HG03103 (cell line): ENCODE measurements at regions not wholly inside any gene's neighbourhood (a gene's known extent, or its start where the extent isn't known, plus 50 kb on each side); places are given as distances from the start of the nearest gene placed in this dataset.
"Not testable (repeated sequence)": the region's sequence is repeated elsewhere in the genome, so short reads cannot be mapped to it uniquely, and the experiment has no call there.

Source experiments
- ATAC-seq: cut with Tn5 transposase; IDR thresholded peaks from one replicate; pipeline ENCODE4 v1.9.1; 2021; ENCODE audit warnings: low read depth; ENCODE audit not compliant: unreplicated experiment

DNA sequence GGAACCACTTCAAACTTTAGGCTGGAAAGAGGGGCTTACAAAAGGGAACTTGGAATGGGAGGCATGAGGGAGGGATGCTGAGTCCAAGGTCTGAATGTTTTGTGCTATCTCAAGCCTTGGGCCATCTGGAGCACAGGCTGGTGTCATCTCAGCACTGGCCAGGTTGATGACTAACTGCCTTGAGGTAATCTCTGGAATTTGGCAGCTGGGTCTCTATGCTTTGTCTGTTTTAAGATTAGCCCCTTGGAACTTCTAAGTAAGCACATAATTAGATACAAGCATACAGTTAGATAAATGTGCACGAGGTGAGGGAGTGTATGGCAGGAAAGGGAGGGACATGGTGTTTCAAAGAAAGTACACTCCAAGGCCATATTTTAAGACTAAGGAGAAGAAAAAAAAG lies 252.4 kb upstream of the CCDC54 start:
- no peak for ATAC-seq

DNA sequence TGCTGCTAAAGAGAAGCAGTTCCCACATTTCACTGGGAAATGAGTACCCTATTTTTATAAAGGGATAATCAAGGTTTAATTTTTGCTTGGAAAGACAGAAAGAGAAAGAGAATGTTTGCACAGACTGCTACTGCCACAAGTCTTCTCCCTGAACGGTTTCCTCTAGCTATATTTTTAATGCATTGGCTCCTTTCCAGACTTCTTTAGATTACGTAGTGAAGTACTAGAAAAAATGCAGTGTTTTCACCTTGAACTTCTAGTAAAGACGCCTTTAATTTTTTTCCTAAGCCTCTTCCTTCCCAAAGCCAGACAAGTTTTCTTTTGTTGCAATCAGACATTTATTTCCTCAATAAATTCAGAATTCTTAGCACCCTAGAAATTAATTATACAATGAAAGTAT lies 248.3 kb upstream of the CCDC54 start:
- no peak for ATAC-seq

DNA sequence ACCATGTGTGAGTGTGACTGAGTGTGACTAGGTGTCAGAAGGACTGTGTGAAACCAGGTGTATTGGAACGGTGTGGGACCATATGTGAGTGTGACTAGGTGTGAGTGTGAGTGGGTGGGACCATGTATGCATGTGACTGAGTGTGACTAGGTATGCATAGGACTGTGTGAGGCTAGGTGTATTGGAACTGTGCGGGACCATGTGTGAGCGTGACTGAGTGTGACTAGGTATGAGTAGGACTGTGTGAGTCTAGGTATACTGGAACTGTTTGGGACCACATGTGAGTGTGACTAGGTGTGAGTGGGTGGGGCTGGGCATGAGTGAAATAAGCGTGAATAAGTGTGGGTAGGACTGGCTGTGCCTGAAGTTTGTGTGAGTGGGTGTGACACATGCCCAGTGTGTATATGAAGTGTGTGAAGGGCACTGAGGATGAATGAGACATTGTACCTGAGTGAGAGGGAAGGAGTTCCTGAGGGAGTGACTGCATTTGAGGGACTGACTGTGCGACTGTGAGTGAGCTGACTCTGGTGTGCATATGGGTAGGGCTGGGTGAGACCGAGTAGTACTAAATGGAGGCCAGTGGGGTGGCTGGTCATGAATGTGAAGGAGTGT lies 247.0 kb upstream of the CCDC54 start:
- no peak for ATAC-seq

DNA sequence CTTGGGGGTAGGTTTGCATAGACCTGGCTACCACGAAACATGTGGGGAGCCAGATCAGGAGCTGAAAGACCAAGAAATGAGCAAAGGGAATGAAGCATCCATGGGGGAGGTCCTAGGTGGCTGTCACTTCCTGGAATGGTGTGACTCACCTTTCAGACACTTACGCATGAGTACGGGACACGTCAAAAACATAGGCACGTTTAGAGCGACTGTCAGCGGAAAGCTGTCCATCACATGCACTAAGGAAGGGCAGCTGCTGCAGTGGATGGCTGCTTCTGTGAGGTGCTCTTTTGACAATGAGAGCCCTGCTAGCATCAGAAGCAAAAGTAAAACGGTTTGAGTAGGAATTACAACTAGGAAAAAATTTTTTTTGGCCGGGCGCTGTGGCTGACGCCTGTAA lies 244.6 kb upstream of the CCDC54 start:
- no peak for ATAC-seq

DNA sequence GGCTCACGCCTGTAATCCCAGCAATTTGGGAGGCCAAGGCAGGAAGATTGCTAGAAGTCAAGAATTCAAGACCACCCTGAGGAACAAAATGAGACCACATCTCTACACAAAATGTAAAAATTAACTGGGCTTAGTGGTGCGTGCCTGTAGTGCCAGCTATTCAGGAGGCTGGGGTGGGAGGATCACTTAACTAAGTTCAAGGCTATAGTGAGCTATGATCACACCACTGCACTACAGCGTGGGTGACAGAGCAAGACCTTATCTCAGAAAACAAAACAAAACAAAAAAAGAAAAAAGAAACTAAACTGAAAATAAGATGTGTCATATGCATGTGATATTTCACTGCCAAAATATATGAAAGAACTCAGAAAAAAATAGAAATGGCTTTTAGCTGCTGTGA lies 243.3 kb upstream of the CCDC54 start:
- ATAC-seq: no peak

DNA sequence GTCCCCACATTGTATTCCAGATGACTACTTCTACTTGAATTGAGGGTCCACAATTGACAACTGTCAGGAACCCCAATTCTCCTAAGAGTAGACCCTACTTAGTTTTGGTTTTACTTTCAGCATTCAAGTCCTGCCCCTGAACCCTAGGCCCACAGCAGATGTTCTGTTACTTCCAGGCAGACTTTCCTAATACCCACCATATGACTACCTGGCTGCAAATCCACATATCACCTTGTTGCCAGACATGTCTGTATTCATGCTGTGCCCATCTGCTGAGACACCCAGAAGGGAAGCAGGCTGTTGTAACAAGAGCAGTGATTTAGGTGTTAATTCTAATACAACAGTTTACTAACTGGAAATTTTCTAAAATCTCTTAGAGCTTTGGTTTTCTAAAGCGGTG lies 235.1 kb upstream of the CCDC54 start:
- ATAC-seq: no peak

DNA sequence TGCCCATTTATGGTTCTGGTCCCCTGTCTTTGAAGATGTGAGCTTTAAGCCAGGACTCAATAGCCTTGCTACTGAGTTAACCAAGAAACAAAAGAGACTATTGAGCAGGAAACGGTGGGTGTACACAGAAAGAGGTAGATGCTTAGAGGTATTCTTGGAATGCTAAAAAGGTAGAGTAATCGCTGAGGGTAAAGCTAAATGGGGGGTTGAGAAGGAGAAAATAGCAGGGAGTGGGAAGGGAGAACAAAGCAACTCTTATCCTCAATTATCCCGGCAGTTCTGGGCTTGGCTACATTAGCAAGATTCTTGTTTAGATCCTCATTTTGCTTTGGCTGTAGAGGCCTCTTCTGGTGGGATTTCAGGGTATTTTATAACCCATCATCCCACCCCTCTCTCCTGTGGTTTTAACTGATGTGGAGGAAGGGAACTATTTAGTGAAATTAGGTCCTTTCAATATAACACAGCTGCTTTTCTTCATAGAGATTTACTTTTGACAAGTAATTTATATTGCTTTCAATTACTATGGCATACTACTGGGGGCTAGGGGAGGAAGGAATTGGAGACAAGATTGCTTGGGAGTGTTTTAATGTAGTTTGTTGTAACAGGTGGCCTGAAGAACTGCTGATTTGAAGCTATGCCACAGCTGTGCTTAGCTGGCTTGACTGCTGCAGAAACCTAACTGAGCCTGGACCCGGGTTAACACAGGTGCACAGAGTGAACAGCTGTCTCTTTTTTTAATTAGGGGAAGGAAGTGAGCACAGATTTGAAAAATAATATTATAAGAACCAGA lies 234.3 kb upstream of the CCDC54 start:
- ATAC-seq: no peak

DNA sequence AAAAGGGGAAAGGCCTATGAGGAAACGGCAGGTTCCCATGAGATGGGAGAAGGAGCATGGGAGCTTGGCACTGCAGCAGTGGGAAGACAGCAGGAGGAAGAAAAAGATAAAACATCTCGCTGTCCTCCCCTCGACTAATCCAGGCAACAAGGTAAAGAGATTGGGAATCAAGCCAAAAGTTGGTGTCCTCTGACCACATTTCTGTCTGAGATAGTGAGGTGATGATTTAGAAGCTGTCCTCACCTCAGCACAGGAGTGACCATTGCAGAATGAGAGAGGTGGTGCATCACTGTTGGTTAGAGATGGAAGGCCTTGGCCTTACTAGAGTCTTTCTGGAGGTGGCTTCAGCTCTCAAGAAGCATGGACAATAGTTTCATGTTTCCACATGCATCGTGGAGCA lies 226.6 kb upstream of the CCDC54 start:
- ATAC-seq: no peak

DNA sequence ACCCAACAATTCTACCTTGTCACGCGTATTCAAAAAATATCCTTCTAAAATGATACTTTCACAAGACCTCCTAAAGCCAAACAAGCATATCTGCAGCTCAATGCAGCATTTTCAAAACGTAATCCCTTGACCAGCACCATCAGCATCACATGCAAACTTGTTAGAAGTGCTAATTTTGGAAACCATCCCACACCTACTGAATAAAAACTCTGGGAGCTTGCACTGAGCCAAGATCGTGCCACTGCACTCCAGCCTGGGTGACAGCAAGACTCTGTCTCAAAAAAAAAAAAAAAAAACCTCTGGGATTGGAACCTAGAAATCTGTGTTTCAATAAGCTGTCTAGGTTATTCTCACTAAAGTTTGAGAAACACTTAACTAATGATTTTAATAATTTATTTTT lies 223.3 kb upstream of the CCDC54 start:
- ATAC-seq: no peak

DNA sequence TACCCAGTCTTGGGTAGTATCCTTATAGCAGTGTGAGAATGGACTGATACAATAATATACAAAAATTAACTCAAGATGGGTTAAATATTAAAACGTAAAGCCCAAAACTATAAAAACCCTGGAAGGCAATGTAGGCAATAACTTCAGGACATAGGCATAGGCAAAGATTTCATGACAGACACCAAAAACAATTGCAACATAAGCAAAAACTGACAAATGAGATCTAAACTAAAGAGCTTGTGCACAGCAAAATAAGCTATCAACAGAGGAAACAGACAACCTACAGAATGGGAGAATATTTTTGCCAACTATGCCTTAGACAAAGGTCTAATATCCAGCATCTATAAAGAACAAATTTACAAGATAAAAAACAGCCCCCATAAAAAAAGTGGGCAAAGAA lies 204.8 kb upstream of the CCDC54 start:
- ATAC-seq: no peak

DNA sequence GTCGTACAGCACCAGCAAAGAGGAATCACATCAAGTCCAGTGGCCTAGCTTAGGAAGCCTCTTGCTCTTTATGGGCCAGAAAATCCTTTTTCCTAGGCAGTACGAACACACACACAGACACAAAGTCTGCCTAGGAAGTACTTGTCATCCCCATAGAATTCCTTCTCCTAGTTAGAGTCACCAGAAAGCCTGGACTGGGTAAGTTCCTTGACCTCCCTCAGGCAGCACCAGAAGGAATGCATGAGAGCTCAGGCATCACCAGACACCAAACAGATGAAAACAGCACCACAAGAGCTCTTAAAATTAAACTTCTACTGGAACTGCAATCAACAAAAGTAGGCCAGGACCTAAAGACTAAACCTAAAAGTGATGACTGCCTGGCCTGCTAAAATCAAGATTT lies 192.9 kb upstream of the CCDC54 start:
- ATAC-seq: no peak

DNA sequence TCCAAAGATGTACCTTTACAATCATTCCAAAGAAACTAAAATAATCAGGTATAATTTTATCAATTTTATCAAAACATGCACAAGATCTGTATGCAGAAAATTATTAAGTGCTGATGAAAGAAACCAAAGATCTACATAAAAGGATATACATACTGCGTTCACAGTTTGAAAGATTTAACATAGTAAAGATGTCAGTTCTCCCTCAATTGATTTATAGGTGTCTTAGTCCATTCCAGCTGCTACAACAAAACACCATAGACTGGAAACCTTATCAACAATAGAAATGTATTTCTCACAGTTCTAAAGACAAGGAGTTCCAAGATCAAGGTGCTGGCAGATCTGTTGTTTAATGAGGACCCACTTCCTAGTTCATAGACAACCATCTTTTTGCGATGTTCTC lies 189.0 kb upstream of the CCDC54 start:
- ATAC-seq: no peak

DNA sequence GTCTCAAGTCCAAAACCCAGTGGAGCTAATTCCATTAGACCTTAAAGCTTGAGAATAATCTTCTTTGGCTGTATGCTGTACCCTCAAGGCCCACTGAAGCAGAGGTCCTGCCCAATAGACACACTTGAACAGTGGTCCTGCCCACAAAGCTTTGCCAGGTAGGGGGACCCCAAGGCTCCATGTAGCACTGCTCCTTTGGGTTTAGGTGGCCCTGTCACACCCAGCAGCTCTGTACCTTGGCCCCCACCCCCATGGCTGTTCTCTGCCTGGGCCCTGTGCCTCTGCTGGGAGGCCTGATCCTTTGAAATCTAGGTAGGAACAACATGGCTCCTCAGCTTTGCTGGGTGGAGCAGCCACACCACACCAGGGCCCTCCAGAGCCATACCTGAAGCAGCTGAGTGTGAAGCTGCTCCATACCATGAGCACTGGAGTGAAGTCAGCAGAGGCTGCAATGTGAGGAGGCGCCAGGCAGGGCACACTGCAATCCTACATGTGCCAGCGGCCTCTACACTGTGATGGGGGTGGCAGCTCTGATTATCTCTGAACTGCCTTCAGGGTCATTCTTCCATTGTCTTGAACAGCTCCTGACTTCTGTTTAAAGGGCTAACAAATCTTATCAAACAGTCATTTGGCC lies 188.0 kb upstream of the CCDC54 start:
- ATAC-seq: no peak

DNA sequence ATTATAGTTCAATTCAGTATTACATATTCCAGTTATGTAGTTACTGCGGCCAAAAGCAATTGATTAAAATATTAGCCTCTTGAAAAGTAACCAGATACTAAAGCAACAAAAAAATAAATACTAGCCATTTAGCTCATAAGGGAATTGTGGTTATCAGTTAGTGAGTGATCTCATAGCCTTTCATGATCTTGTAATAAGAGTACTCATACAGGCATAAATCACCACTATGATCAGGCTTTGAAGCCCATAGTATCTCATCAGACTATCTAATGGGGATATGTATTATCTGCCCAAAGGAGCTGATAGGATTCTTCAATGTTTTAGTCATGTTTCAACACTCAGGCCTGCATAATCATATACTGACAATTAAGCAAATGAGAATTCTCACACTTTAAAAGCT lies 184.1 kb upstream of the CCDC54 start:
- ATAC-seq: no peak

DNA sequence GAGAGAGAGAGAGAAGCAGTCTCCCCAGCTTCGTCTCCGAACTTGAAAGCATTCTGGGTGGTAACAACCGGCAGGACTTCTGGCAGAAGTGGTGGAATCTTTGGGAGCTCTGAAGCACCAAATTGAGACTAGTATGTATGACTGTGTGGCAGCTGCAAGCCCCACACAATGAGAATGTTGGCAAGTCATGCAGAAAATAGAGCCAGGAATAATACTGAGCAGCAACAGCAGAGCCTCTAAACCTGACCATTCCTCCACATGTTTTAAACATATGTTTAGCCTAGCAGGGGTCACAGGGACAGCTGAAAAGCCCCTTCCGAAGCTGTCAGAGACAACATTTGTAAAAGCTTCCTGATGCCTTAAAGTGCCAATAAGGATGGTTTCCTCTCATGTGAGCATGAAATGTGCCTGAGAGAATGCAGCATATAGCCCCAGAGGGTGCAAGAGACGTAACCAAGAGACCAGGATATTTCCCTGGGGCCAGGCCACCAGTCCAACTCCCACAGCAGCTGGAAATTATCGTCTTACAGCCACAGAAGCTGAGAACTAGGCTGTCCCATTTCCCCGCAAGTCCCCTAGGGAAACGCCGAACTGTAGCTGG lies 178.6 kb upstream of the CCDC54 start:
- no peak for ATAC-seq

DNA sequence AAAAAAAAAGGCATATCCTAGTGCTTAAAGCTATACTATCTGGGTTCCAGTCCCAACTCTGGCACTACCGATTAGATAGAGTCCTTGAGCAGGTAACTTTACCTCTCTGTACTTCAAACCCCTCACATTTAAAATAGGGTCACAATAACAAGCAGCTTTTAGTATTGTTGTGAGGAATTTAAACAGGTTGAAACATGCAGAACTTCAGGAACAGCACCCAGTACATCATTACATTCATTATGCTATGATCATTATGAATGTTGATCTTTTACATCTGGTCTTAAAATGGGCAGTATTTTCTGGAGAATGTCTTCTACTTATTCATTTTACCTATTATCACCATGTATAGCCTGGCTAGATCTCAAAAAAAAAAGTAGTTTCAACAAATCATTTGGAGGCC lies 176.1 kb upstream of the CCDC54 start:
- ATAC-seq: no peak

DNA sequence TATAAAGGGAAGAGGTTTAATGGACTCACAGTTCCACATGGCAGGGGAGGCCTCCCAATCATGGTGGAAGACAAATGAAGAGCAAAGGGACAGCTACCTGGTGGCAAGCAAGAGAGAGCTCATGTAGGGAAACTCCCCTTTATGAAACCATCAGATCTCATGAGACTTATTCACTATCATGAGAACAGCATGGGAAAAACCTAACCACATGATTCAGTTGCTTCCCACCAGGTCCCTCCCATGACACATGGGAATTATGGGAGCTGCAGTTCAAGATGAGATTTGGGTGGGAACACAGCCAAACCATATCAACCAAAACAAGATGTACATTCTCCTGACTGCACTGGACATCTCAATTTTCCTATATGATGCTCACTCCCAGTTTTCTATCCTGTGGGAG lies 174.4 kb upstream of the CCDC54 start:
- ATAC-seq: not testable (repeated sequence)

DNA sequence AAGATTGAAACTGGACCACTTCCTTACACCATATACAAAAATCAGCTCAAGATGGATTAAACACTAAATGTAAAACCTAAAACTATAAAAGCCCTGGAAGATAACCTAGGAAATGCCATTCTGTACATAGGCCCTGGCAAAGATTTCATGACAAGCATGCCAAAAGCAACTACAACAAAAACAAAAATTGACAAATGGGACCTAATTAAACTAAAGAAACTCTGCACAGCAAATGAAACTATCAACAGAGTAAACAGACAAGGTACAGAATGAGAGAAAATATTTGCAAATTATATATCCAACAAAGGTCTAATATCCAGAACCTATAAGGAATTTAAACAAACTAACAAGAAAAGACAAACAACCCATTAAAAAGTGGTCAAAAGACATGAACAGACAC lies 173.1 kb upstream of the CCDC54 start:
- no peak for ATAC-seq

DNA sequence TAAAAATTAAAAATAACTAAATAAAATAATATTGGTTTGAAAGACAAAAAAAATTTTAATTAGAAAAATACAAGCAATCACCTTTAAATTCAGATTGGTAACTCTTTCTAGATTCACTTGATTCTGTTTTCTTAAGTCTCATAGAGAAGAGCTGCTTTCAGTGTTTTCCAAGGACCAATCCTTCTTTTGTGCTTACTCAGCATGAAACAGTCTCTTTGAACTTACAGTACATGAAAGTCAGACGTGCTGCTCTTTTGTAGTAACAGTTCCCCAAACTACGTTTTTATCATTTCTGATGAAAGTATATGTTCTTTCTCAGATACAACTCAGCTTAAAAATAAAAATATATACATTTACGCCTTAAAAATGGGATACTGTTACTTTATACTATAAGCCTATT lies 171.9 kb upstream of the CCDC54 start:
- no peak for ATAC-seq

DNA sequence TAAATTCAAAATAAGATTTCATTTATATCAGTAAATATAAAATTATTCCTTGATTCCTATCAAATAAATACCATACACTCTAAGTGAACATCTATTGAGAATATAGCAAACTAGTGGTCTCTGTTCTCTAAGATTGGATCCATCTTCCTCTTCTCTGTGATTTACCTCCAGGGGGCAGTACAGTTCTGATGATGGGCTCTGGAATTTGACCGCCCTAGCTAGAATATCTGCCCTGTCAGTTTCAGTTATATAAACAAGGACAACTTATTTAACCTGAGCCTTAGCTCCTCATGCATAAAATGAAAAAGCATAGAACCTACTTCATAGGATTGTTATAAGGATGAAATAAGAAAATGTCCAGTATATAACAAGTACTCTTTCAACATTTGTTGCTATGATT lies 171.1 kb upstream of the CCDC54 start:
- ATAC-seq: peak; percentile 59

DNA sequence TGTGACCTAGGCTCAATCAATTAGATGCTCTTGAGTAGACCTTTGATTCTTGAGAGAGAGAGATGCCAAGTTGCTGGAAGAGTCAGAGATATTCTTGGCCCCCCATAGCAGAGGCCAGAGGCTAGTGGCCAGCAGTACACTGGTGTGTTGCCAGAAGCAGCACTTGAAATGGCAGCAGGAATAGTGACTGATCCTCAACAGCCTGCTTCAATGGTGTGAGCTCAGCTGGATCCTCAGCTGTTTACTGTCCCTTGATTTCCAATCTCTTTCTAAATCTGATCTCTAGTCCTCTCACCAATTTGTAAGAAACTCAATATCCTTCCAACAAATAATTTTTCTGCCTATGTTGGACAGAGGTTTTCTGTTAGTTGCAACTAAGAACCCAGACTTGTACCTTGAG lies 170.3 kb upstream of the CCDC54 start:
- no peak for ATAC-seq

DNA sequence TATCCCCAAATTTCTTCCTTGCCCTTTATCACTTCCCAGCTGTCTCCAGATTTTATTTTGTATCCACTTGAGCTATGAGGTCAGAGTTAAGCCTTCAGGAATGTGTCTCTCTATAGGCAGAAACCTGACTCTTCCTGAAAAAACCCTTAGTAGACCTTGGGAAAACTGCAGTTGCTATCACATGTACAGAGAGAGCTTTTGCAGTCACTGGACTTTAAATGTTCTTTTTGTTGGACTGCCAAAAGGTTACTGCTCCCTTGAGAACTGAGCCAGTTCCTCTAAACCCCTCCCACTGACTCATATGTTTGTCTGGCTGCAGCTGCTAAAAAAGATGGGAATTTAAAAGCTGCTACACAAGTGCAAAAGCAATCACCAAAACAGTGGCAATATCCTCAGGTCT lies 169.1 kb upstream of the CCDC54 start:
- no peak for ATAC-seq
